HL-60 (cell line): ENCODE measurements at regions not wholly inside any gene's neighbourhood (a gene's known extent, or its start where the extent isn't known, plus 50 kb on each side); places are given as distances from the start of the nearest gene placed in this dataset.
A peak's percentile ranks its signal among the peaks of the same experiment; 100 is the strongest.

Source experiments
- CTCF ChIP-seq: IDR thresholded peaks from one replicate; pipeline ENCODE4 v1.5.1; 2011; ENCODE audit warnings: low read length, control low read depth, inconsistent platforms; ENCODE audit not compliant: insufficient read depth
- POLR2AphosphoS5 ChIP-seq: IDR thresholded peaks from 2 replicates; pipeline ENCODE4 v1.6.1; 2012; ENCODE audit warnings: low read depth
- REST ChIP-seq: IDR thresholded peaks from 2 replicates; pipeline ENCODE4 v1.6.1; 2012; ENCODE audit warnings: low read depth; ENCODE audit not compliant: insufficient replicate concordance
- SPI1 ChIP-seq: IDR thresholded peaks from 2 replicates; pipeline ENCODE4 v1.6.1; 2012; ENCODE audit warnings: low read depth, mild to moderate bottlenecking, borderline replicate concordance

GRCh38 chr2:74041182-74041581, 56.5 kb downstream of the TET3 start:
- TF ChIP-seq CTCF: no peak
- no peak for TF ChIP-seq POLR2AphosphoS5
- TF ChIP-seq REST: peak; percentile 44
- TF ChIP-seq SPI1: peak; percentile 45; the same call in 1 of the 2 replicates
